Type B pancreatic cell (in vitro differentiated cells): ENCODE measurements at regions not wholly inside any gene's neighbourhood (a gene's known extent, or its start where the extent isn't known, plus 50 kb on each side); places are given as distances from the start of the nearest gene placed in this dataset.

Experiments
- DNase-seq: peaks from one replicate; pipeline ENCODE4 v3.0.0; 2021; ENCODE audit warnings: mixed read lengths; ENCODE audit not compliant: unreplicated experiment; ENCODE audit errors: extremely low spot score
- H3K27ac Mint-ChIP-seq: 2 replicates; pipeline ENCODE4 v1.8.0; 2021; ENCODE audit warnings: mild to moderate bottlenecking, mixed read lengths
- H3K27me3 Mint-ChIP-seq: 2 replicates; pipeline ENCODE4 v1.8.0; 2021; ENCODE audit warnings: mixed read lengths
- H3K36me3 Mint-ChIP-seq: 2 replicates; pipeline ENCODE4 v1.8.0; 2021; ENCODE audit warnings: mixed read lengths
- H3K4me1 Mint-ChIP-seq: one replicate; pipeline ENCODE4 v1.8.0; 2021; ENCODE audit warnings: mixed read lengths; ENCODE audit not compliant: unreplicated experiment
- H3K4me3 Mint-ChIP-seq: 2 replicates; pipeline ENCODE4 v1.8.0; 2021; ENCODE audit warnings: mild to moderate bottlenecking, mixed read lengths
- H3K9me3 Mint-ChIP-seq: 2 replicates; pipeline ENCODE4 v1.8.0; 2021; ENCODE audit warnings: mixed read lengths
- TF ChIP-seq, protein P1 (sequence below): fragments of 200-600 bp; sonication (generic); conservative IDR thresholded peaks from 2 replicates; pipeline ENCODE4 v1.5.0; 2021; ENCODE audit warnings: antibody characterized with exemption, mild to moderate bottlenecking

- Mint-ChIP-seq H3K4me1 (no peaks in the 10 kb centered on the region), H3K4me3 (no peak overlapping the region), H3K27me3 (peaks cover 9% of the 10 kb centered on the region), H3K9me3 (no peaks in the 10 kb centered on the region), H3K36me3 (no peaks in the 10 kb centered on the region), H3K27ac (no peak overlapping the region)
- TF ChIP-seq, protein P1, sequence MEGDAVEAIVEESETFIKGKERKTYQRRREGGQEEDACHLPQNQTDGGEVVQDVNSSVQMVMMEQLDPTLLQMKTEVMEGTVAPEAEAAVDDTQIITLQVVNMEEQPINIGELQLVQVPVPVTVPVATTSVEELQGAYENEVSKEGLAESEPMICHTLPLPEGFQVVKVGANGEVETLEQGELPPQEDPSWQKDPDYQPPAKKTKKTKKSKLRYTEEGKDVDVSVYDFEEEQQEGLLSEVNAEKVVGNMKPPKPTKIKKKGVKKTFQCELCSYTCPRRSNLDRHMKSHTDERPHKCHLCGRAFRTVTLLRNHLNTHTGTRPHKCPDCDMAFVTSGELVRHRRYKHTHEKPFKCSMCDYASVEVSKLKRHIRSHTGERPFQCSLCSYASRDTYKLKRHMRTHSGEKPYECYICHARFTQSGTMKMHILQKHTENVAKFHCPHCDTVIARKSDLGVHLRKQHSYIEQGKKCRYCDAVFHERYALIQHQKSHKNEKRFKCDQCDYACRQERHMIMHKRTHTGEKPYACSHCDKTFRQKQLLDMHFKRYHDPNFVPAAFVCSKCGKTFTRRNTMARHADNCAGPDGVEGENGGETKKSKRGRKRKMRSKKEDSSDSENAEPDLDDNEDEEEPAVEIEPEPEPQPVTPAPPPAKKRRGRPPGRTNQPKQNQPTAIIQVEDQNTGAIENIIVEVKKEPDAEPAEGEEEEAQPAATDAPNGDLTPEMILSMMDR = no peak
- DNase-seq = no peak
These were observed 944.5 kb upstream of the CTNND2 start for GRCh38 chr5:12848709-12849108.

- Mint-ChIP-seq H3K4me3 (no peak overlapping the region), H3K36me3 (no peaks in the 10 kb centered on the region), H3K9me3 (no peaks in the 10 kb centered on the region), H3K27ac (no peak overlapping the region), H3K27me3 (peaks cover 14% of the 10 kb centered on the region), H3K4me1 (no peaks in the 10 kb centered on the region)
- TF ChIP-seq, protein P1 = no peak
- DNase-seq = no peak
These were observed 941.4 kb upstream of the CTNND2 start for GRCh38 chr5:12845549-12846159.

- Mint-ChIP-seq H3K27ac (no peak overlapping the region), H3K4me1 (no peaks in the 10 kb centered on the region), H3K27me3 (peaks cover 19% of the 10 kb centered on the region), H3K36me3 (no peaks in the 10 kb centered on the region), H3K4me3 (no peak overlapping the region), H3K9me3 (no peaks in the 10 kb centered on the region)
- TF ChIP-seq, protein P1 = no peak
- DNase-seq = no peak
These were observed 936.7 kb upstream of the CTNND2 start for GRCh38 chr5:12840972-12841371.

DNA sequence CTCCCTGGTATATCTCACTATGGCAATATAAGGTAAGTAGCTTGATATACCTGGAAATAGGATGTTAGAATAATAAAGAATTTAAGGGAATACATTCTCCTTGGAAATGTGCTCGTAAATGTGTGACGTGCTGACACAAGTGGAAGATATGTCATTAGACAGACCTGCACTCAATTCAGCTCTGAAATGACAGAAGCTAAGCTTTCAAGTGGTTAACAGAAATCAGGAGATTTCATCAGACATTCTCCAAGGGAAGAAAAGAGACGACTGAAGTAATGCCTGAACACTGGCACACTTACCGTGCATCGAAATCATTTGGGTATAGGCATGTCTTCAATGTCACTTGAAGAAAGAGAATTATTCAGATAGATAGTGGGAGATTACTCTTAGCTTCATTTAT, 933.3 kb upstream of the CTNND2 start:
- TF ChIP-seq, protein P1 = no peak
- Mint-ChIP-seq H3K27ac (no peak overlapping the region), H3K27me3 (peaks cover 25% of the 10 kb centered on the region), H3K4me1 (no peaks in the 10 kb centered on the region), H3K9me3 (no peaks in the 10 kb centered on the region), H3K36me3 (no peaks in the 10 kb centered on the region), H3K4me3 (no peak overlapping the region)
- DNase-seq = no peak

DNA sequence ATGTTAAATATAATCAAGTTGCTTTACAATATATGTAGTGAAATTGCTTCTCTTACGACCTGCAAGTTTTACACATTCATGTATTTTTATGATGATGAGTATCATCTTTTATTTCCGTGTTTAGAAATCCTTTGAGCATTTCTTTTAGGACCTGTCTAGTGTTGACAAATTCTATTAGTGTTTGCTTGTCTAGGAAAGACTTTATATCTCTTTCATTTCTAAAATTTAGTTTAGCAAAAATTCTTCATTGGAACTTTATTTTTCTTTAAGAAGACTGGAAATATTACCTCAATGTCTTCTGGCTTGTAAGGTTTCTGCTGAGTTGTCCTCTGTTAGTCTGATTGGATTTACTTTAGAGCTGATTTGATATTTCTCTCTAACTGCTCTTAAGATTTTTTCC, 920.9 kb upstream of the CTNND2 start:
- H3K4me3 Mint-ChIP-seq = no peak overlapping the region
- no peaks in the 10 kb centered on the region for H3K36me3 Mint-ChIP-seq
- DNase-seq = no peak
- H3K4me1 Mint-ChIP-seq = no peaks in the 10 kb centered on the region
- H3K27me3 Mint-ChIP-seq = no peaks in the 10 kb centered on the region
- TF ChIP-seq, protein P1 = no peak
- H3K9me3 Mint-ChIP-seq = peaks cover 4% of the 10 kb centered on the region
- H3K27ac Mint-ChIP-seq = no peak overlapping the region

- TF ChIP-seq, protein P1 = no peak
- Mint-ChIP-seq H3K4me1 (no peaks in the 10 kb centered on the region), H3K27ac (no peak overlapping the region), H3K4me3 (no peak overlapping the region), H3K9me3 (no peaks in the 10 kb centered on the region), H3K36me3 (no peaks in the 10 kb centered on the region), H3K27me3 (peaks cover 4% of the 10 kb centered on the region)
- no peak for DNase-seq
These were observed 901.0 kb upstream of the CTNND2 start for GRCh38 chr5:12805165-12805698.
